Kidney epithelial cell (primary cell): ENCODE measurements at regions not wholly inside any gene's neighbourhood (a gene's known extent, or its start where the extent isn't known, plus 50 kb on each side); places are given as distances from the start of the nearest gene placed in this dataset.

Experiments used
- DNase-seq: peaks from one replicate; pipeline ENCODE4 v3.0.0-alpha.2; 2010; ENCODE audit warnings: low read depth
- H3K27me3 ChIP-seq: 2 replicates; pipeline ENCODE4 v1.6.0; 2011; ENCODE audit warnings: low read length; ENCODE audit not compliant: control insufficient read depth, insufficient read depth
- H3K36me3 ChIP-seq: 2 replicates; pipeline ENCODE4 v1.5.1; 2011; ENCODE audit warnings: low read length; ENCODE audit not compliant: control insufficient read depth, insufficient read depth
- H3K4me3 ChIP-seq: 2 replicates; pipeline ENCODE4 v1.5.1; 2011; ENCODE audit warnings: low read depth, mild to moderate bottlenecking, control low read depth, low read length
- TF ChIP-seq, protein P1 (sequence below): IDR thresholded peaks from 2 replicates; pipeline ENCODE4 v1.5.1; 2011; ENCODE audit warnings: mild to moderate bottlenecking, moderate library complexity, low read length, control low read depth, inconsistent platforms; ENCODE audit not compliant: insufficient read depth, poor library complexity, severe bottlenecking

GRCh38 chr11:106327637-106328036 lies 250.2 kb downstream of the AASDHPPT start:
- no peak for DNase-seq
- H3K4me3 ChIP-seq, result no peak overlapping the region
- no peaks in the 10 kb centered on the region for H3K36me3 ChIP-seq
- TF ChIP-seq, protein P1, sequence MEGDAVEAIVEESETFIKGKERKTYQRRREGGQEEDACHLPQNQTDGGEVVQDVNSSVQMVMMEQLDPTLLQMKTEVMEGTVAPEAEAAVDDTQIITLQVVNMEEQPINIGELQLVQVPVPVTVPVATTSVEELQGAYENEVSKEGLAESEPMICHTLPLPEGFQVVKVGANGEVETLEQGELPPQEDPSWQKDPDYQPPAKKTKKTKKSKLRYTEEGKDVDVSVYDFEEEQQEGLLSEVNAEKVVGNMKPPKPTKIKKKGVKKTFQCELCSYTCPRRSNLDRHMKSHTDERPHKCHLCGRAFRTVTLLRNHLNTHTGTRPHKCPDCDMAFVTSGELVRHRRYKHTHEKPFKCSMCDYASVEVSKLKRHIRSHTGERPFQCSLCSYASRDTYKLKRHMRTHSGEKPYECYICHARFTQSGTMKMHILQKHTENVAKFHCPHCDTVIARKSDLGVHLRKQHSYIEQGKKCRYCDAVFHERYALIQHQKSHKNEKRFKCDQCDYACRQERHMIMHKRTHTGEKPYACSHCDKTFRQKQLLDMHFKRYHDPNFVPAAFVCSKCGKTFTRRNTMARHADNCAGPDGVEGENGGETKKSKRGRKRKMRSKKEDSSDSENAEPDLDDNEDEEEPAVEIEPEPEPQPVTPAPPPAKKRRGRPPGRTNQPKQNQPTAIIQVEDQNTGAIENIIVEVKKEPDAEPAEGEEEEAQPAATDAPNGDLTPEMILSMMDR, result no peak
- no peaks in the 10 kb centered on the region for H3K27me3 ChIP-seq

DNA sequence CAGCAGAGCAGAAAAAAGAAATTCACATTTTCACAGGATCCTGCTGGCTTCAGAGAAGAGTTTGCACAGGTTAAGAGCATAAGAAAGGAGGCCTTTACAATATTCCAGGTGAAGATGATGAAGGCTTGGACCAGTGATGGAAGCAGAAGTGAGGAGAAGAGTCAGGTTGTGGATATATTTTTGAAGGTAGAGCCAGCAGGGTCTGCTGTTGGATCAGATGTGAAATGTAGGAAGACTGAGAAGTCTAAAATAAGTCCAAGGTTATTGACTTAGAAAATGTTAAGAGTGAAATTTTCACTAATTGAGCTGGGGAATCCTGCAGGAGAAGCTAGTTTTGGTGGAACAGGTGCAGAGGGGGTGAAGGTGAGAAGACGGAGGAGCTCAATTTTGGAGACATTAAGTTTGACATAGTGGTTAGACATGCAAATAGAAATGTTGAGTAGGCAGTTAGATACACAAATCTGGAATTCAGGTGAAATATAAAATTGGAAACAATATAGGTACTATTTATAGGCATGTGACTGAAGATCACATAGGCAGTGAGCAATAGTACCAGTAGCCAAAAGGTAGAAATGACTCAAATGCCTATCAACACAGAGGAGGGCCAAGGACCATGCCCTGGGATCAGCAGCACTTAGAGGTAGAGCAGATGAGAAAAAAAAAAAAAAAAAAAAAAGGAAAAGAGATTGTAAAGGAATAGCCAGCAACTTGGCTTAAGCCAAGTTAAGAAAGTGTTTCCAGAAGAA lies 252.0 kb downstream of the AASDHPPT start:
- Histone ChIP-seq H3K36me3 (no peaks in the 10 kb centered on the region), H3K27me3 (no peaks in the 10 kb centered on the region), H3K4me3 (no peak overlapping the region)
- no peak for DNase-seq
- TF ChIP-seq, protein P1, result no peak

DNA sequence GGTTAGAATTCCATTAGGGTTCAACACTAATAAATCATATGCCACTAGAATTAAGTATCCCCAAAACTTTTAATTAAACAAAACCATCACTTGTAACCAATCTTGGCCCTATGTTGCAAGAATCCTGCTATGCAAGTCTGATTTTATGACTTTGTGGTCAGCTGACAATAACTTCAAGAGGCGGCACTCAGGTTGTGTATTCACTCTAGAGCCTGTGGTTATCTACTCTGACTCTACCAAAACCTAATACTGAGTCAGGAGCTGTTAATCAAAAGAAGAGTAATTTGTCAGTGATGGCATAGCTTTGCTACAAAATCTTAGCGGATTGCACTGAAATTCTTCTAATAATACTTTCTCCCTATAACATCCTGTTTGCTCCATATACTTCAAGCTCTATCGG lies 253.7 kb downstream of the AASDHPPT start:
- TF ChIP-seq, protein P1, result no peak
- H3K4me3 ChIP-seq, result no peak overlapping the region
- peak; percentile 67 for DNase-seq
- no peaks in the 10 kb centered on the region for H3K27me3 ChIP-seq
- no peaks in the 10 kb centered on the region for H3K36me3 ChIP-seq

- Histone ChIP-seq H3K36me3 (no peaks in the 10 kb centered on the region), H3K4me3 (no peak overlapping the region), H3K27me3 (no peaks in the 10 kb centered on the region)
- DNase-seq, result no peak
- TF ChIP-seq, protein P1, result no peak
These were observed 256.2 kb downstream of the AASDHPPT start for GRCh38 chr11:106333678-106334077.

DNA sequence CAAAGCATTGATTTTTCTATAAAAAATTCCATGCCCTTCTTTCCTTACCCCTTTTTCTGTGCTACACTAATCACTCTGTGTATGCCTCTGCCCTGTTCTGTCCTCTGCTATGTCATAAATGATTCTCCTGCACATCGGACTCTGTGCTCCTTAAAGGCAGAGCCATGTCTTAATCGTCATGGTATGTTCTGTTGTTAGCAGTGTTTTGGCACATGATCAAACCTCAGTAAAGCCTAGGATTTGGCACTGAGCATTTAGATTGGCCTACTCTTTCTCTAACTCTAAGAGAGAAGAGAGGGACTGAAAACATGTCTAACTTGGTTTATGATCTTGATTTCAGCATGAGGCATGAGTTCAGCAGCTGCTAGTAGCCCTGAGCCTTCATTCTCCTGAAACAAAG lies 266.9 kb downstream of the AASDHPPT start:
- no peaks in the 10 kb centered on the region for H3K27me3 ChIP-seq
- TF ChIP-seq, protein P1, result no peak
- no peak for DNase-seq
- no peak overlapping the region for H3K4me3 ChIP-seq
- no peaks in the 10 kb centered on the region for H3K36me3 ChIP-seq

DNA sequence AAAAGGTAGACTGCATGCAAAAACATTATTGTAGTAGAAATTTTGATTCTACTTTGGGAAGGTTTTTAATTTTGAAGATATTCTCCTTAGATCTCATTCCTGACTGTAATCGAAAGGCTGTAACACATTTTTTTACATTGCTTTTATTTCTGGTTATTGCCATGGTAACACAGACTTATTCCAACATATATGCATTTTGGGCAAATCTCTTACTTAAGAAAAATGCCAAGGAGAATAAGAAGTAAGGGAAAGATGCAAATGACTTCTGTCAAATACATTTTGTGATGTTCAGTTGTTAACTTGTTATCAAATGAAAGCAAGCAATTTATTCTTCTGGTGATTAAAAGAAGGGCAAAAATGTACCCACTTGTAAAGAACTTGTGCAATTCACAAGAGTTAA lies 267.5 kb downstream of the AASDHPPT start:
- Histone ChIP-seq H3K27me3 (no peaks in the 10 kb centered on the region), H3K36me3 (no peaks in the 10 kb centered on the region), H3K4me3 (no peak overlapping the region)
- TF ChIP-seq, protein P1, result no peak
- no peak for DNase-seq
